ENCODE measurements at regions not wholly inside any gene's neighbourhood (a gene's known extent, or its start where the extent isn't known, plus 50 kb on each side); places are given as distances from the start of the nearest gene placed in this dataset.
"Not testable (repeated sequence)": the region's sequence is repeated elsewhere in the genome, so short reads cannot be mapped to it uniquely, and the experiment has no call there.

- H3K4me3 ChIP-seq, result no peak overlapping the region
- 49 to 55% methylated on average over 5 to 6 of the region's 6 CpGs for WGBS, 2 donors
- H3K36me3 ChIP-seq, result no peaks in the 10 kb centered on the region
- peaks cover 0 to 21% (median 0%) of the 10 kb centered on the region in 4 donors for H3K27me3 ChIP-seq
- H3K9me3 ChIP-seq, result peaks cover 0 to 9% (median 0%) of the 10 kb centered on the region in 3 donors
- DNase-seq, result no peak
- H3K4me1 ChIP-seq, result peaks cover 0 to 4% (median 0%) of the 10 kb centered on the region in 3 donors
- intact Hi-C loops (cut with DNase I), result no loop called here
- TF ChIP-seq CTCF (IDR thresholded peaks at IDR 0.05) (no peak), POLR2A (IDR thresholded peaks at IDR 0.05) (no peak)
- H3K27ac ChIP-seq, result no peak overlapping the region
Measured at GRCh38 chr9:96109680-96110351, 192.2 kb downstream of the HSD17B3 start.

GRCh38 chr9:96108691-96109380 is 193.1 kb downstream of the HSD17B3 start:
- Histone ChIP-seq H3K4me3 (no peak overlapping the region), H3K36me3 (no peaks in the 10 kb centered on the region)

GRCh38 chr9:96107436-96107835 is 194.5 kb downstream of the HSD17B3 start:
- Histone ChIP-seq H3K4me1 (peaks cover 0 to 4% (median 0%) of the 10 kb centered on the region in 3 donors), H3K27me3 (peaks cover 0 to 21% (median 0%) of the 10 kb centered on the region in 4 donors), H3K4me3 (no peak overlapping the region), H3K36me3 (no peaks in the 10 kb centered on the region), H3K27ac (no peak overlapping the region), H3K9me3 (peaks cover 0 to 11% (median 0%) of the 10 kb centered on the region in 3 donors)
- intact Hi-C loops (cut with DNase I), result no loop called here
- TF ChIP-seq POLR2A (IDR thresholded peaks at IDR 0.05) (no peak), CTCF (IDR thresholded peaks at IDR 0.05) (no peak)
- no peak for DNase-seq
- WGBS, 2 donors, result 59 to 80% methylated on average over 2 of the region's 2 CpGs

More at GRCh38 chr9:96108691-96109380, 193.1 kb downstream of the HSD17B3 start:
- Histone ChIP-seq H3K9me3 (peaks cover 0 to 11% (median 0%) of the 10 kb centered on the region in 3 donors), H3K4me1 (peaks cover 0 to 4% (median 0%) of the 10 kb centered on the region in 3 donors), H3K27me3 (peaks cover 0 to 21% (median 0%) of the 10 kb centered on the region in 4 donors), H3K27ac (no peak overlapping the region)
- 79 to 81% methylated on average over 8 of the region's 8 CpGs for WGBS, 2 donors
- intact Hi-C loops (cut with DNase I), result no loop called here
- DNase-seq, result no peak
- TF ChIP-seq CTCF (IDR thresholded peaks at IDR 0.05) (no peak), POLR2A (IDR thresholded peaks at IDR 0.05) (no peak)

DNA sequence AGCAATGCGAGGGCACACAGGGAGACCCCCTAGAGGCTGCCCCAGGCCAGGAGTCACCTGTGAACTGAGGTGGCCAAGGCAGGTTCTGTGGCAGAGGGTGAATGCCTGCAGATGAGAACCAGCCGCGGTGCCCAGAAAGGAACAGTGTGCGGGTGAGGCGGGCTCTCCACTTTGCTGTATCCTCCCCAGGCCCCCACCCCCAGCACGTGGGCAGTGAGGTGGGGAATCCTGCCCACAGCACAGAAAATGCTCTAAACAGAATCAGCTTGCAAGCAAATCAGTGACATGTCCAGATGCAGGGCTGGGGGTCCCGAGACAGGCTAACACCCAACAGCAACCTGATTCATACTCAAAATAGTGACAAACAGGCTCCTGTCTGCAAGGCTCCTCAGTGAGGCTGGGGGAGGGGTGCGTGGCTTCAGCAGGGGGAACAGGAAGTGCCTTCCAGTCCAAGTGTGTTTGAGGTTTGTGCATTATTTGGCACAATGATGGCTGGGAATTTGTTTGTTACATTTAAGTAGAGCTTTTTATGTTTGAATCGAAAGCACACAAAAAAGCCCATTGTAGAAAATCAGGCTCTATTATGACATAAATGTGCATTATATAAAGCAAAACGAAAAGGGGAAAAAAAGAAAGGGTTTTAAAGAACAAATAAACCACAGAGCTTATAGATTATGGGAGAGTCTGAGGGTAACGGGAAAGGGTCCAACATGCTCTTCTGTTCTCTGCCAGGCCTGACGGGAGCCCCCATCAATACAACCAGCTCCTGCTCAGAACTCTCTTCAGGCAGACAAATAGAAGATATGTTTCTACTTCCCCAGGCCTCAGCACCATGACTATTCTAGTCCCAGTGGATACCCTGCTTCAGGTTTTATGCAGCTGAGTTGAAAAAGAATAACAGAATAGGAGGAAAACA is 201.3 kb downstream of the HSD17B3 start:
- WGBS, 2 donors, result 45 to 48% methylated on average over 7 to 8 of the region's 12 CpGs

DNA sequence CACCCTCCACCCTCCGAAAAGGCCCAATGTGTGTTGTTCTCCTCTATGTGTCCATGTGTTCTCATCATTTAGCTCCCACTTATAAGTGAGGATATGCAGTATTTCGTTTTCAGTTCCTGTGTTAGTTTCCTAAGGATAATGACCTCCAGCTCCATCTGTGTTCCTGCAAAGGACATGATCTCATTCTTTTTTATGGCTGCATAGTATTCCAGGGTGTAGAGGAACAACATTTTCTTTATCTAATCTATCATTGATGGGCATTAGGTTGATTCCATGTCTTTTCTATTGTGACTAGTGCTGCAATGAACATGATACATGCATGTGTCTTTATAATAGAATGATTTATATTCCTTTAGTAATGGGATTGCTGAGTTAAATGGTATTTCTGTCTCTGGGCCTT is 211.3 kb downstream of the HSD17B3 start:
- H3K9me3 ChIP-seq, result not testable (repeated sequence)
- WGBS, 2 donors, result 62 to 77% methylated on average over 2 of the region's 2 CpGs

More for the DNA sequence above, 201.3 kb downstream of the HSD17B3 start:
- Histone ChIP-seq H3K27ac (no peak overlapping the region), H3K9me3 (peaks cover 0 to 10% (median 0%) of the 10 kb centered on the region in 3 donors), H3K4me3 (no peak overlapping the region), H3K27me3 (peaks cover 0 to 10% (median 0%) of the 10 kb centered on the region in 4 donors), H3K36me3 (no peaks in the 10 kb centered on the region), H3K4me1 (no peaks in the 10 kb centered on the region)
- intact Hi-C loops (cut with DNase I), result no loop called here
- DNase-seq, result no peak
- no peak for TF ChIP-seq POLR2A (IDR thresholded peaks at IDR 0.05)
- TF ChIP-seq CTCF (IDR thresholded peaks at IDR 0.05), result no peak

More for the DNA sequence above, 211.3 kb downstream of the HSD17B3 start:
- H3K4me3 ChIP-seq; intact Hi-C loops (cut with DNase I); H3K4me1 ChIP-seq; DNase-seq; H3K27ac ChIP-seq; H3K36me3 ChIP-seq: not testable (repeated sequence)
- H3K27me3 ChIP-seq, result peaks cover 0 to 25% (median 0%) of the 10 kb centered on the region in 4 donors

Measured in esophagus squamous epithelium (tissue), 5 donors.